Activated naive CD8-positive, alpha-beta T cell treated with anti-CD3 and anti-CD28 coated beads, Interleukin-2, amount 10 ng/mL, durations not matched to agents 7 days and 5 days (primary cell): ENCODE measurements at regions not wholly inside any gene's neighbourhood (a gene's known extent, or its start where the extent isn't known, plus 50 kb on each side); places are given as distances from the start of the nearest gene placed in this dataset.

Experiments used
- ATAC-seq: fragments of 150-1000 bp; cut with Tn5 transposase; one replicate; pipeline ENCODE4 v1.10.0; 2021; ENCODE audit warnings: low read depth, moderate library complexity
- POLR2A ChIA-PET: fragments of 350-600 bp; sonication (Branson Sonifier 250); formaldehyde crosslinking; loops from one replicate; lab custom pipeline; 2021; ENCODE audit warnings: antibody characterized with exemption; lab: Charles Lee
- DNase-seq: peaks from one replicate; pipeline ENCODE4 v3.0.0; 2021
- H3K27ac Mint-ChIP-seq: one replicate; pipeline ENCODE4 v1.8.0; 2022; ENCODE audit warnings: mild to moderate bottlenecking, mixed read lengths
- H3K27me3 Mint-ChIP-seq: one replicate; pipeline ENCODE4 v1.8.0; 2022; ENCODE audit warnings: mild to moderate bottlenecking, moderate library complexity, mixed read lengths
- H3K36me3 Mint-ChIP-seq: one replicate; pipeline ENCODE4 v1.8.0; 2021; ENCODE audit warnings: mild to moderate bottlenecking, mixed read lengths
- H3K4me1 Mint-ChIP-seq: one replicate; pipeline ENCODE4 v1.8.0; 2021; ENCODE audit warnings: mixed read lengths
- H3K4me3 Mint-ChIP-seq: one replicate; pipeline ENCODE4 v1.8.0; 2022; ENCODE audit warnings: mild to moderate bottlenecking, moderate library complexity, mixed read lengths
- H3K9me3 Mint-ChIP-seq: one replicate; pipeline ENCODE4 v1.8.0; 2021; ENCODE audit warnings: mixed read lengths

DNA sequence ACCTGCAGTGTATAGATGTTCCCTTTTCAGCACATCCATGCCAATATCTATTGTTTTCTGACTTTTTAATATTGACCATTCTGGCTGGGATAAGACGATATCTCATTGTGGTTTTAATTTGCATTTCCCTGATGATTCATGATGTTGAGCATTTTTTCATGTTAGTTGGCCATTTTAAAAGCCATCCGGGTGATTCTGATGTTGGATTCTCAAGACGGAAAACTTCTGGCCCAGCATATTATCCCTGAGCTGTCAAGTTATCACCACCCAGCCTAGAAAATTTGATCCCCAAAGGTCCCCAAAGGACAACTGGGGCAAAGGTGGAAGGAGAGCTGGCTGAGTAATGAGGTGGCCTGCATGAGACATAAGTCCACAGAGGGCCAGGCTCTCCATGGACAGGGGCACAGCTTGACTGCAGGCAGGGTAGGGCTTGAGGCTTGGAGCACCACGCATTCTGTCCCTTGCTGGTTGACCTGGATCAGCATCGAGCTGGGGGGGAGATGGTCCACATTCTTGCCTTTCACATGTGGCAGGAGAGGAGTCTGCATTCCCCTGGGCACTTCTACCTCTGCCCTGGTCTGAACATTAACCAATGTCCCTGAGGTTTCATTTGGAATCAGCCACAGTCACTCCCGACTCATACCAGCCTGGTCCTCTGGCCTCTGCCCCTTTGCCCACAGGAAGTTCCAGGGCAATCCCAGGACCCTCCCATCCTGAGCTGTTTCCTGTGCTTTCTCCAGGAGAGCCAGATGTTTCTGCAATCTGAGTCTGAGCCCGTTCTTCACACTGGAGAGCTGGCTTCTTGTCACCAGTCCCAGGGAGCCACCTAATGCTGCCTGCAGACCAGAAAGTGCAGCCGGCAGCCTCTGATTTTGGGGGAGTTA is 69.2 kb downstream of the ISG20 start:
- no peaks in the 10 kb centered on the region for H3K36me3 Mint-ChIP-seq
- H3K27ac Mint-ChIP-seq = no peak overlapping the region
- no peak overlapping the region for H3K4me3 Mint-ChIP-seq
- H3K27me3 Mint-ChIP-seq = peaks cover 36% of the 10 kb centered on the region
- H3K4me1 Mint-ChIP-seq = peaks cover 11% of the 10 kb centered on the region
- H3K9me3 Mint-ChIP-seq = no peaks in the 10 kb centered on the region
- ATAC-seq (no peak), DNase-seq (no peak)
- POLR2A ChIA-PET = no interaction called here

DNA sequence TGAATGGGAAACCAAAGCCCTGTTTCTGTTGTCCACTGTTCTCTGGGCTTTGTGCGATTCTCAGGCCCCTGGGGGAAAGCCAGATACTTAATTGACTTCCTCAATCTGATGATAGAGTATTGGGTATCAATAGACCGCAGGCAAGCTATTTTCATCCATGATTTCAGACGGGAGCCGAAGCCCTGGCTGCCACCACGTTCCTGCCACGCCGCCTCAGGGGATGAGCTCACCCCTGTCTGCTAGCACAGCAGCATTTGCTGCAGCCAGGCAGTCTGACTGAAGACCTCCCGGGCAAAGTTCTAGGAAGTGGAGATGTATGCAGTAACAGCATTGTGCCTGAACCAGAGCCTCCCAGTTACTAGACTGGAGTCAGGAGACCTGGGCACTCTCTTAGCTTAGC is 69.8 kb downstream of the ISG20 start:
- peaks cover 32% of the 10 kb centered on the region for H3K27me3 Mint-ChIP-seq
- no peak for ATAC-seq

DNA sequence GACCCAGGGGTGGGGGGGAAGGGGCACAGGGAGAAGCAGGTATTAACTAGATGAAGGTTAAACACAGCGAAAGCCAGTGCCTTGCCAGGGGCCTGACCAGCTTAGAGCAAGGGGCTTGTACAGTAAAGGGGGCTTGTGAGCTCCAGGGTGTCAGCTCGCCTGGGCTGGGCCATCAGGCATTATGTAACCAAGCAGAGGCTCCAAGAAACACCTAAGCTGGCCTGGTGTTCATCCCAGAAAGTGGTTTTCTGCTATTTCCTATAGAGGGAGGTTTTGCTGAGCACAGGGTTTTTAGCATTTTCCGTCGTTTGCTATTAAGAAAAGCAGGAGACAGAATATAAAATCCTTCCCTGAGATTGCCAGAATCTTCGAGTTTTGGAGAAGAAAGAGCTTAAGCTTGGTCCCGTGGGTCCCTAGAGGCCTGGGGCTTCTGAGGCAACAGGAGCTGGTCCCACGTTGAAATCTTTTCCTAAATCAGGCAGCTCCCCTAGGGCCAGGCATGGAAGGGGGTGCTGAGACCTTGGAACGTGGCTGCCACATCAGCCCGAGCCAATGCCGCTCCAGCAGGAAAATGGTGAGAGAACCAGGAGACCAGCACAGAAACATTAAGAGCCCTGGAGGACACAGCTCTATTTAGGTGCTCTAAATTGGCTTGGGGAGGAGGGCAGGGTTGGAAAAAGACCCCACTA is 71.4 kb downstream of the ISG20 start:
- H3K4me3 Mint-ChIP-seq = no peak overlapping the region
- no peaks in the 10 kb centered on the region for H3K9me3 Mint-ChIP-seq
- H3K27ac Mint-ChIP-seq = no peak overlapping the region
- no peaks in the 10 kb centered on the region for H3K36me3 Mint-ChIP-seq
- H3K27me3 Mint-ChIP-seq = peaks cover 24% of the 10 kb centered on the region
- DNase-seq (no peak), ATAC-seq (no peak)
- POLR2A ChIA-PET = no interaction called here
- H3K4me1 Mint-ChIP-seq = peaks cover 3% of the 10 kb centered on the region

More for the DNA sequence above, 69.8 kb downstream of the ISG20 start:
- no peaks in the 10 kb centered on the region for H3K36me3 Mint-ChIP-seq
- POLR2A ChIA-PET = no interaction called here
- no peak for DNase-seq
- H3K4me1 Mint-ChIP-seq = peaks cover 11% of the 10 kb centered on the region
- no peak overlapping the region for H3K4me3 Mint-ChIP-seq
- H3K27ac Mint-ChIP-seq = no peak overlapping the region
- H3K9me3 Mint-ChIP-seq = no peaks in the 10 kb centered on the region

DNA sequence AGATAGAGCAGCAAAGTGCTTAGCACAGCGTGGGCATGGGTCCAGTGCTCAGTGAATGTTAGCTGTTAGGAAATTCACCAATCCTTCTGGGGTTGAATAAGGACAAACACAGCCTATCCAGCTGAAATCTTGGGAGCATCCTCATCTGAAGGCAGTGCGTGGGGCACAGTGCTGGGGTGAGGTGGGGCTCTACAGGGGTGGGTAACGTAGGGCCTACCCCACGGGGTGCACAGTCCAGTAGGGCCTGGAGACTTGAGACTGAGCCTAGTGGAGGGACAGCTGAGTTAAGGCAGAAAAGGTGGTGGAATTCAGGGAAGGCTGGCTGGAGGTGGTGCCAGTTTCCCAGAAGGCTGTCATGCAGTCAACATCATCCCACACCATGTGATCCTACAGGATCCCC is 73.0 kb downstream of the ISG20 start:
- H3K4me1 Mint-ChIP-seq = no peaks in the 10 kb centered on the region
- H3K27me3 Mint-ChIP-seq = peaks cover 18% of the 10 kb centered on the region

DNA sequence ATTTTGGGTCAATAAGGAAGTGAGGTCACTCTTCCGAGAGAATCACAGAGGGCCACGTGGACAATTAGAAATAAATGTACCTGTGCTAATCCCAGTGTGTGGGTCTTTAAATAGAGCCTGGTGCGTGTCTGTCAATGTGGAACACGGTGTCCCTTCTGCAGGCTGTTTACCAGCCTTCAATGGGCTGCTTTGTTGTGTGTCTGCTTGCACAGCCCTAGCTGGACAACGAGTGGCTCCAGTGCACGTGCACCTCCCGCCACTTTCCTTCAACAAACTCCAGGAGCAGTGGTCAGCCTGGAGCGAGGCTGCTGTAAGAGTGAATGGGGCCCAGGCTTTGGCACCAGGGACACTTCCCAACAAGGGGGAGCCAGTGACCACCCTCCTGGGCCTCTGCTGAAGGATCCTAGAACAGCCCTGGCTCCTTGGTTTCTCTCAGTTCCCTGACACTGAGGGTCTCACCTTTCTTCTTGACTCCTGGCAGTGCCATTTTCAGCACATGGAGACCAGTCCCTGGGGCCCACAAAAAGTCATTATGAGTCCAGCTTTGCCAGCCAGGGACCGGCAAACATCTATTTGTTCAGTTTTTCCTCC is 76.1 kb downstream of the ISG20 start:
- Mint-ChIP-seq H3K27me3 (peaks cover 13% of the 10 kb centered on the region), H3K9me3 (no peaks in the 10 kb centered on the region), H3K4me1 (no peaks in the 10 kb centered on the region), H3K4me3 (no peak overlapping the region), H3K27ac (no peak overlapping the region), H3K36me3 (no peaks in the 10 kb centered on the region)
- ATAC-seq = no peak
- POLR2A ChIA-PET = no interaction called here
- no peak for DNase-seq

More for the DNA sequence above, 73.0 kb downstream of the ISG20 start:
- POLR2A ChIA-PET = no interaction called here
- no peaks in the 10 kb centered on the region for H3K36me3 Mint-ChIP-seq
- H3K9me3 Mint-ChIP-seq = no peaks in the 10 kb centered on the region
- H3K27ac Mint-ChIP-seq = no peak overlapping the region
- H3K4me3 Mint-ChIP-seq = no peak overlapping the region
- DNase-seq (no peak), ATAC-seq (no peak)

DNA sequence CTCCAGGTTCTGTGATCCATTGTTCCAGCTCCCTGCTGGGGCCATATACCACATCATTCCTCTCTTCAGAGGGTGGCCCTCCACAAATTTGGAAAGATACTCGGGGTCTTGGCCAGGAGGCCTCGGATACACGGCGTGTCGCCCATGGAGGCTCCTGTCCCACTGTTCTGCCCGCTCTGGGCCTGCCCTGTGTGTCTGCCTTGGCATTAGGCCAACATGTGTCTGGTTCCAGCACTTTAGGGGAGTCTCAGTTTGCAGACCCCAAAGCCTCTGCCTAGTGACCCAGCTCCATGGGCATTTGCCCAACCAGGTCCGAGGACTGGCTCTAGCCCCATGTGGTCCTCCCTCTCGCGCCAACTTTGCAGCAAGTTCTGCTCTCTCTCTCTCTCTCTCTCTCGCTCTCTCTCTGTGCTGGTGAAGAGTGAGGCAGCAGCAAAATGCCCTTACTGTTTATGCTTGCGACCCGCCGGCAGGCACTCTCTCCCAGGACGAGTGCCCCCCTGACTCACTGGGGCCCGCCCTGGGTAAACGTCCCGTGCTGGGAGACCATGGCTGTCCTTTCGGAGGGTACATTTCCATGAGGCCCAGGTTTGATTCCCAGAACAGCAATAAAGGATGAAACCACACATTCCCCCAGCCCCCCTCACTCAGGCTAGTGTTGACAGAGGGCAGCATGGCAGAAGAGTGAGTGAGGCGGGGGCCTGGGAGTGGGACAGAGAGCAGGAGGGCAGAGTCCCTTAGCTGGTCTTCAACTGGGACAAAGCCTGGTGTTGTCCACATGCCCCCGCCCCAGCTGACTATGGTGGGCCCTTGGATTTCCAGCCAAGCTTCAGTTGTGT is 77.9 kb downstream of the ISG20 start:
- no peak for ATAC-seq
- Mint-ChIP-seq H3K4me3 (no peak overlapping the region), H3K9me3 (no peaks in the 10 kb centered on the region), H3K27me3 (peaks cover 10% of the 10 kb centered on the region), H3K36me3 (no peaks in the 10 kb centered on the region), H3K27ac (no peak overlapping the region), H3K4me1 (no peaks in the 10 kb centered on the region)
- DNase-seq = no peak
- POLR2A ChIA-PET = no interaction called here

DNA sequence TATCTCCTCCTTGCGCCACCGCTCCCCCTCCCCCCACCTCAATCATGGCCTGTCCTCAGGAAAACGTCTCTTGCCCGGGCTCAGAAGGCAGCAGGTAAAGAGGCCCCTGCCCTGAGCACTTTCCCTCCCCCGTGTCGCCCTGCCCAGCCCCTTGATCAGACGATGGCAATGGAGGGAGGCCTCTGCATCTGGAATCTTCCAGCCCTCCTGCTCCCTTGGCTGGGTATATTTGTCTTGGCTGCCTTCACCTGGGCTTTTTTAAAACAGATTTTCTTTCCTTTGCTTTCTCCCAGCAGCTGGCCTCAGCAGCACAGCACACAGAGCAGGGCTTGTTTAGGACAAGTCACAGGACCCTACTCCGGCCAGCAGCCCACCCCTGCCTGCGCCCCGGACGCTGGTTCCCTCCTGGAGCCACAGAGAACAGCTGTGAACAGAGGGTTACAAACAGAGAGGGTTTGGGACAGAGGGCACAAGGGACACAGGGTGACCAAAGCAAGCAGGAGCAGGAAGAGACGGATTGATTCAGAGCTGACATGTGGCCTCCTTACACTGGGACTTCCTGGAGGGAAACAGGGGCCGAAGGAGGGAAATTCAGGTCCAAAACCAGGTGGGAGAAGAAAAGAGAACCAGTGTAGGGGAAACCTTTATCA is 78.7 kb downstream of the ISG20 start:
- H3K4me1 Mint-ChIP-seq = no peaks in the 10 kb centered on the region
- DNase-seq (no peak), ATAC-seq (no peak)
- no peaks in the 10 kb centered on the region for H3K36me3 Mint-ChIP-seq
- POLR2A ChIA-PET = no interaction called here
- no peak overlapping the region for H3K27ac Mint-ChIP-seq
- H3K4me3 Mint-ChIP-seq = no peak overlapping the region
- peaks cover 9% of the 10 kb centered on the region for H3K27me3 Mint-ChIP-seq
- H3K9me3 Mint-ChIP-seq = no peaks in the 10 kb centered on the region

DNA sequence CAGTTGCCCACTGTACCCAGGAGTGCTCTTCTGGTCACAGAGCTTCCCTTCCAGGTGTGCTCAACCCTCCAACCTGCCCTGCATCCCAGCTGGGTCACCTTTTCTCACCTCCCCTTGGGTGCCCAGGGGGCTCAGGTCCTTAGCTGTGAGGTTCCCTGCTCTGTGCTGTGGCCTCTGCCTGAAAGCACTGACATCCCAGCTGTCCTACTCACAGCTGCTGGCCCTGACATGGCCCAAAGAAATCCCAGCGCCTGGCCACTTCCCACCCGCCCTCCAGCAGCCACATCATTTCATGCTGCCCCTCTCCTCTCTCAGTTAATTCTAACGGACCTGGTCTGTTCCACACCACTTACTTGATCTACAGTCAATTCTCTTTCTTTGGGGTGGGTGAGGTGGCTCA is 79.9 kb downstream of the ISG20 start:
- DNase-seq (no peak), ATAC-seq (no peak)
- Mint-ChIP-seq H3K36me3 (no peaks in the 10 kb centered on the region), H3K9me3 (no peaks in the 10 kb centered on the region), H3K27ac (no peak overlapping the region), H3K4me3 (no peak overlapping the region), H3K4me1 (no peaks in the 10 kb centered on the region), H3K27me3 (peaks cover 9% of the 10 kb centered on the region)
- POLR2A ChIA-PET = no interaction called here

DNA sequence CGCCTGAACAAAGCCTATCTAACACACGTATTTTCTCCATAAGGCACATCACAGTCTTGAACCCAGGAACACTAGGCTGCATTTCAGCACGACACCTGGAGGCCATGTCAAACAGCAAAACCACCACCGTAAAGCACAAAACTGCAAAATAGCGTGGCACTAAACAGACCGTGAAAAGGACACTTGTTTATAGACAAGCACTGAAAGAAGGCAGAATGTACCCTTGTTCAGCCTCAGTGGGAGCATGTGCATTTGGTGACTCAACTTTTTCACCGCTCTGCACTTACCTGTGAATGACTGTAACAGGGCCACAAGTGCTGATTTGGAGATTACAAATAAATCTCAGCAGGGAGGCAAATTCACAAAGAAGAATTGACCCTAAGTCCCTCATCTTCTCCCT is 80.8 kb downstream of the ISG20 start:
- no peak overlapping the region for H3K27ac Mint-ChIP-seq
- ATAC-seq = no peak
- POLR2A ChIA-PET = no interaction called here
- no peak for DNase-seq
- H3K4me3 Mint-ChIP-seq = no peak overlapping the region
- H3K9me3 Mint-ChIP-seq = no peaks in the 10 kb centered on the region
- no peaks in the 10 kb centered on the region for H3K36me3 Mint-ChIP-seq
- no peaks in the 10 kb centered on the region for H3K4me1 Mint-ChIP-seq
- peaks cover 5% of the 10 kb centered on the region for H3K27me3 Mint-ChIP-seq

DNA sequence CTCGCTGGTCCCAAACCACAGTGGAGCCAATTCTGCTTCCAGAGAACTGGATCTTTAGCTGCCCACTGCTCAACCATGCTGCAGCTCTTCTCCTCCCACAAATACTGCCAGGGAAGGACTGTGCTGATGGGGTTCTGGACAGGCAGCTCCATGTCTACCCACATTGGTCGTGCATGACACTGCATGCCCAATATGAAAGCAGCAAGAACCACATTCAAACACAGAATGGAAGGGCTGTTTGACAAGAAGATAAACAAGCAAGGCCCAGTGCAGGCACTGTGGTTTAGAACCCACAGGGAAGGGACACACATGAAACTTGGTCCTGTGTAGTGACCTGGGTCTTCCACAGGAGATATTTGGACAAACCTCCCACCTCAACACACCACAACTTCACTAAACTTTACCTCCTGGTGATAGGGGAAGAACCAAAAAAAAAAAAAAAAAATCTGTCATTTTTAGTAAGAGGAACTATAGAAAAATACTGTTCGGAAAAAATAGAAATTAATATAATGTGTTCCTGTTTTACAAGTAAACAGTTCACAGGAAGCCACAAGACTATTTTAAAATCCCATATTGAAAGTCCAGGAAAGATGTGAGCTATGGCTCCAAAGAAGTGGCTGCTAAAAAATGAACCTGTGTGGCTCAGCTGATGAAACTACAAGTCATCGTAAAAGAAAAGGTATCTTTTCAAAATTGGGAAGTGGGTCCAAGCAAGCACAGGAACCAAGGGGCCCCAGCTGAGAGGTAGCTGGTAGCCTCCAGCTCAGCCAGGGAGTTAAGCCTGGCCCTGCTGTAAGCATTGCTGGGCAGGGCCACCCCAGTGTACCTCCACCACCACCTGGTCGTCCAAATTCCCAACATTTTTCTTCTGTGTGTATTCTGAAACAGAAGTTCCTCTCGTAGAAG is 77.7 kb upstream of the ACAN start:
- POLR2A ChIA-PET = no interaction called here
- Mint-ChIP-seq H3K4me1 (no peaks in the 10 kb centered on the region), H3K27me3 (peaks cover 2% of the 10 kb centered on the region), H3K36me3 (no peaks in the 10 kb centered on the region), H3K4me3 (no peak overlapping the region), H3K27ac (no peak overlapping the region), H3K9me3 (no peaks in the 10 kb centered on the region)
- DNase-seq (no peak), ATAC-seq (no peak)

DNA sequence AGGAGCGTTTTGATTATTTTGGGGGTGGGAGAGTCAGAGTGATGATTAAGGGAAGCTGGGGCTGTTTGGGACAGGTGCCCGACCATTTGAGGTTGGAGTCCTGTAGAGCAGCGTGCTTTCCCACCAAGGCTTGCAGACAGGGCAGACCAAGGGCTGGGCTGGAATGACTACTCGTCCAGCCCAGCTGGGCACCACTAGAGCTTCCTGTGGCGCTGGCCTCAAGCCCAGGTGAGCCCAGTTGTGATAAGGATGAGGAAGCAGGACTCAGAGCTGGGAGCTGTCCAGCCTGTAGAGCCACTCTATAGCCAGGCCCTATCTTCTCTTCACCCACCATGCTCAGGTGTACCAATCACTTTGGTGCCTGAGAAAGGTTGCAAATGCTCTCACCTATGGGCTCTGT is 75.8 kb upstream of the ACAN start:
- no peak overlapping the region for H3K27ac Mint-ChIP-seq
- no peak overlapping the region for H3K4me3 Mint-ChIP-seq
- ATAC-seq (no peak), DNase-seq (no peak)
- H3K27me3 Mint-ChIP-seq = peaks cover 2% of the 10 kb centered on the region
- POLR2A ChIA-PET = no interaction called here
- H3K36me3 Mint-ChIP-seq = no peaks in the 10 kb centered on the region
- no peaks in the 10 kb centered on the region for H3K4me1 Mint-ChIP-seq
- no peaks in the 10 kb centered on the region for H3K9me3 Mint-ChIP-seq

DNA sequence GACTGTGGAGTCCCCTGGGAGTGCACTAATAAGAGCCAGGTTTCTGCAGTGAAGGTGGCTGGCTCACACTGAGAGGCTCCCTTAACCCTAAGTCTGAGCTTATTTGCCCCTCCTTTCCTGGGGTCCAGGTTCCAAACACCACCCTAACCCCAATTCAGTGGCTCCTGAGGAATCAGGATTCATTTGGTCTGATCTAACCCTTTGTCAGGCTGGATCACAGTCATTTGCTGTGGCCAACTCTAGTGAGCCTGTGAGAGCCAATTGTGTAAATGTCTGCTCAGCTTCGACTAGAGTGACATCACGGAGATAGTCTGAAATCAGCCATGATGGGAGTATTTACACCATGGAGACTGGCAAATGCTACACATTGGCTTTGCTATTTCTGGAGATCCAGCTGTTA is 73.7 kb upstream of the ACAN start:
- ATAC-seq = no peak
- POLR2A ChIA-PET = no interaction called here
- Mint-ChIP-seq H3K4me3 (no peak overlapping the region), H3K9me3 (no peaks in the 10 kb centered on the region), H3K27ac (no peak overlapping the region), H3K27me3 (peaks cover 8% of the 10 kb centered on the region), H3K36me3 (no peaks in the 10 kb centered on the region), H3K4me1 (no peaks in the 10 kb centered on the region)
- no peak for DNase-seq
